Upper lobe of left lung (tissue), 6 donors: ENCODE measurements at regions not wholly inside any gene's neighbourhood (a gene's known extent, or its start where the extent isn't known, plus 50 kb on each side); places are given as distances from the start of the nearest gene placed in this dataset.

Experiments used
- ATAC-seq, 2 donors: fragments of 200-7000 bp; cut with Tn5 transposase; one replicate each; pipeline ENCODE4 v1.9.1; 2022; ENCODE audit warnings: mild to moderate bottlenecking in 2 of 2, moderate library complexity in 2 of 2; ENCODE audit not compliant: low FRiP score in 2 of 2
- DNase-seq, 2 donors: peaks; one replicate each; pipeline ENCODE4 v3.0.0-alpha.2; 2019 to 2020
- H3K27ac ChIP-seq, 4 donors: fragments of 200-600 bp; sonication (generic); one replicate each; pipeline ENCODE4 v1.5.1; 2016 to 2019
- H3K27me3 ChIP-seq, 4 donors: fragments of 200-600 bp; sonication (generic); one replicate each; pipeline ENCODE4 v1.5.1; 2017 to 2019
- H3K36me3 ChIP-seq, 4 donors: fragments of 200-600 bp; sonication (generic); one replicate each; pipeline ENCODE4 v1.5.1; 2016 to 2019
- H3K4me1 ChIP-seq, 4 donors: fragments of 200-600 bp; sonication (generic); one replicate each; pipeline ENCODE4 v1.5.1; 2018 to 2019
- H3K4me3 ChIP-seq, 4 donors: fragments of 200-600 bp; sonication (generic); one replicate each; pipeline ENCODE4 v1.5.1; 2017 to 2019; ENCODE audit warnings: mild to moderate bottlenecking in 2 of 4, moderate library complexity in 1 of 4
- H3K9me3 ChIP-seq, 4 donors: fragments of 200-600 bp; sonication (generic); one replicate each; pipeline ENCODE4 v1.5.1; 2018 to 2019
- CTCF ChIP-seq, 6 experiments: fragments of 450-650 bp in 4 of 6; fragments of 200-600 bp in 2 of 6; sonication (generic) in 2 of 6; IDR thresholded peaks; one replicate each; pipeline ENCODE4 v1.5.1; 2016 to 2019; ENCODE audit warnings: antibody characterized with exemption in 6 of 6
- EP300 ChIP-seq, 4 donors: sonication (generic); formaldehyde crosslinking; IDR thresholded peaks; one replicate each; pipeline ENCODE4 v1.5.1; 2017; ENCODE audit warnings: antibody characterized with exemption in 4 of 4, control low read depth in 2 of 4
- POLR2A ChIP-seq, 4 donors: fragments of 450-650 bp; IDR thresholded peaks; one replicate each; pipeline ENCODE4 v1.5.1; 2016 to 2017; ENCODE audit warnings: antibody characterized with exemption in 4 of 4, mild to moderate bottlenecking in 2 of 4
- POLR2AphosphoS5 ChIP-seq, 2 donors: sonication (generic); formaldehyde crosslinking; IDR thresholded peaks; one replicate each; pipeline ENCODE4 v1.5.1; 2017; ENCODE audit warnings: antibody characterized with exemption in 2 of 2
- WGBS, 2 donors: methylation state at CpG; one replicate each; pipeline ENCODE4 v1.1.5; 2017 to 2018; 5-methylcytosine and 5-hydroxymethylcytosine counted together
- donor health status: DM: no; HTN: no; CAD: no; lungs with moderate emphysema.
- donor health status: DM: no; HTN: yes; CAD: no; lungs with severe emphysema.

DNA sequence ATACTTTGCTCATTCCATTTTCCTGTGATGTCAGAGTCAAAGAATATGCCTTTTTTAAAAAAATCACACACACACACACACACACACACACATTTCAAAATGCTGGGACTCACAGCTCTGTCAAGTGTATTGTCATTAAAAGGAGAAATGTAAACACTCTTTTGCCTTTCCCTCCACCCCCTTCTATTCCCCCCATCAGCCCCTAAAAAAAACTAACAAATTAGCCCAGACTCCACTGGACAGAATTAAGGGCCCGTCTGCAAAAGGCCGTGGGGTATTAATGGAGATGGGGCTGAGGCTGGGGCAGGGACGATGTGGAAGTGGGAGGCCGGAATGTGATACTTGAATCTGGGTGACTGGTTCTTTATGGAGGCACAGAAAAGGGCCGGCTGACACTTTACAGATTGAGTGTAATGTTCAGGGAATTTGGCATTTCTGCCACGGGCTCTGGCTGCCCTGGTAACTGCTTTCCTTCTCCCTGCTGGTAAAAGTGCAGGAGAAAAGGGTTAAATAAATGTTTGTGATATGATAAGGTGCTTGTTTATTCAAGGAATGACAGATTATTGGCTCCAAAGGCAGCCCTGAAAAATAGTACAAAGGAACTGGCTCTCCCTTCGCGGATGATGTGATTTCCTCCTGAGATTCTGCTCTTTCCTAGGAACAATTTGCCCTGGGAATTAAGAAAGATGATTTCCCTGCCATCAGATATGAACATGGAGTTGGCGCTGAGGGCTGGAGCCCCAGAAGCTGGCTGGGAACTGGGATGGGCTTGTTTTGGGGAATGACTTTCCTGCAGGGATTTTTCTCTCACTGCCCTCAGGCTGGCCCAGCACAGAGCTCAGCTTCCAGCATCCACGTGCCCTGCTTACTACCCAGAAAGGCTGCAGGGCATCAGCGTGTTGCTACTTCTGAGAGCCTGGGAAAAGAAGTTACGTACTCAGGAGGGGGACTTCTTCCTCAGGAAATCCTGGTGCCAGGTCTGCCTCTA, 52.8 kb upstream of the CTAGE1 start:
- ATAC-seq: peak in 1 of 2 donors; percentile 37
- H3K36me3 ChIP-seq: no peaks in the 10 kb centered on the region
- H3K4me1 ChIP-seq: peaks cover 55 to 61% (median 58%) of the 10 kb centered on the region in 4 donors
- WGBS, 2 donors: 20 to 37% methylated on average over 11 to 12 of the region's 12 CpGs
- TF ChIP-seq CTCF (IDR thresholded peaks at IDR 0.05) (no peak), POLR2AphosphoS5 (IDR thresholded peaks at IDR 0.05) (peak; percentile 25 to 50), POLR2A (IDR thresholded peaks at IDR 0.05) (no peak), EP300 (IDR thresholded peaks at IDR 0.05) (peak in 2 of 4 donors; percentile 47 to 83)
- H3K4me3 ChIP-seq: no peak overlapping the region
- peak in 1 of 2 donors; percentile 27 for DNase-seq
- H3K9me3 ChIP-seq: no peaks in the 10 kb centered on the region
- peak overlapping the region; percentile 58 to 82 (median 74) for H3K27ac ChIP-seq
- H3K27me3 ChIP-seq: no peaks in the 10 kb centered on the region

DNA sequence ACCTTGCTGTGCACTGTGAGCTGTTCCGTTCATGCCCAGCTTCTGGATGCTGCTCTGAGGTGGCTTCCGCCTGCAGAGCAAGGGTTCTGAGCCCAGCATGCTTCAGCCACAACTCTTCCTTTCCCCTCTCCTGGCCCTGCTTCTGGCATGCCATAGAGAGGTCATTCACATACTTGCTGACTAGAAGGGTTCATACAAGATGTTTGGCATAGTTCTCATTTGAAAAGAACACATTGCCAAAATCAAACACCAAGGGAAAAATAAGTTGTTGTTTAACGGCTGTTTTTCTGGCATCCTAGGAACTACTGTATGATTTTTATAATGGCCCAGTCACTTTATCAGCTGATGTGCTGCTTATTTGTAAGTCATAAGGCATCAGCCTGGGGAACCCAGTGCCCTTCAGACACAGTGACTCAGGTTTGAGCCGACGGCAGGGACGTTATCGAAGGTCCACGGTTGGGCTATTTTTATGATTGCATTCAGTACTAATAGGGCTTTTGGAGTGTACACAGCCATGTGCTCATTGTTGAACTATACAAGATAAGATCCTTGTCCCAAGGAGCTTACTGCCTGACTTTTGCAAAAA, 53.9 kb upstream of the CTAGE1 start:
- Histone ChIP-seq H3K36me3 (no peaks in the 10 kb centered on the region), H3K4me3 (no peak overlapping the region), H3K9me3 (no peaks in the 10 kb centered on the region), H3K27ac (peak overlapping the region; percentile 58 to 82 (median 74)), H3K4me1 (peaks cover 44 to 50% (median 47%) of the 10 kb centered on the region in 4 donors), H3K27me3 (no peaks in the 10 kb centered on the region)
- peak in 1 of 2 donors; percentile 23 for TF ChIP-seq POLR2AphosphoS5 (IDR thresholded peaks at IDR 0.05)
- TF ChIP-seq CTCF (IDR thresholded peaks at IDR 0.05): no peak
- 50 to 57% methylated on average over 7 to 8 of the region's 8 CpGs for WGBS, 2 donors
- ATAC-seq (peak; percentile 67 to 72), DNase-seq (peak in 1 of 2 donors; percentile 31)

- no peak for TF ChIP-seq POLR2A (IDR thresholded peaks at IDR 0.05)
- TF ChIP-seq EP300 (IDR thresholded peaks at IDR 0.05): no peak
- TF ChIP-seq POLR2AphosphoS5 (IDR thresholded peaks at IDR 0.05): no peak
- TF ChIP-seq CTCF (IDR thresholded peaks at IDR 0.05): no peak
- Histone ChIP-seq H3K27me3 (no peaks in the 10 kb centered on the region), H3K36me3 (no peaks in the 10 kb centered on the region), H3K4me1 (peaks cover 35 to 37% (median 36%) of the 10 kb centered on the region in 4 donors), H3K27ac (peak overlapping the region in 1 of 4 donors; percentile 2), H3K9me3 (no peaks in the 10 kb centered on the region), H3K4me3 (no peak overlapping the region)
- DNase-seq (no peak), ATAC-seq (no peak)
- 84 to 88% methylated on average over 3 of the region's 3 CpGs for WGBS, 2 donors
Measured at GRCh38 chr18:22473366-22473765, 55.7 kb upstream of the CTAGE1 start.

DNA sequence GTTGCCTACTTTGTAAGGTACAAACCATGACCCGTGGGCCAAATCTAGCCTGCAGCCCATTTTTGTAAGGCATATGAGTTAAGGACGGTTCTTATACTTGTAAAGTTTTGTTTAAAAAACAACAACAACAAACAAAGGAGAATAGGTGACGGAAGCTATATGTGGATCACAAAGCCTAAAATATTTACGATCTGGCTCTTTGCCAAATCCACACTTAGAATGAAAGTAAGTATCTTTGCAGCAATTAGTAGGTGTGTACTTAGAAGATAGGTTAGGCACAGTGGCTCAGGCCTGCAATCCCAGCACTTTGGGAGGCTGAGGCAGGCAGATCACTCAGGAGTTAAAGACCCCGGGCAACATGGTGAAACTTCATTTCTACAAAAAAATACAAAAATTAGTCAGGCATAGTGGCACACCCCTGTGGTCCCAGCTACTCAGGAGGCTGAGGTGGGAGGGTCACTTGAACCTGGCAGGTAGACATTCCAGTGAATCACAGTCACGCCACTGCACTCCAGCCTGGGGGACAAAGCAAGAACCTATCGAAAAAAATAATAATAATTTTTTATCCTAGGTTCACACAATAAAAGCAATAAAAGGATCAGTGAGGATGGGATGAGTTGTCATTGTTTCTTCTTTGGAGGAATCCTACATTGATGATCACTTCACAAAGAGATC, 57.8 kb upstream of the CTAGE1 start:
- no peaks in the 10 kb centered on the region for H3K9me3 ChIP-seq
- peaks cover 17 to 21% (median 20%) of the 10 kb centered on the region in 4 donors for H3K4me1 ChIP-seq
- TF ChIP-seq POLR2A (IDR thresholded peaks at IDR 0.05) (no peak), POLR2AphosphoS5 (IDR thresholded peaks at IDR 0.05) (no peak)
- no peaks in the 10 kb centered on the region for H3K36me3 ChIP-seq
- DNase-seq (no peak), ATAC-seq (no peak)
- no peaks in the 10 kb centered on the region for H3K27me3 ChIP-seq
- no peak overlapping the region for H3K27ac ChIP-seq
- 88 to 92% methylated on average over 7 of the region's 7 CpGs for WGBS, 2 donors
- H3K4me3 ChIP-seq: no peak overlapping the region

GRCh38 chr18:22477222-22477621, 59.5 kb upstream of the CTAGE1 start:
- Histone ChIP-seq H3K9me3 (no peaks in the 10 kb centered on the region), H3K36me3 (no peaks in the 10 kb centered on the region), H3K4me3 (no peak overlapping the region), H3K4me1 (peaks cover under 1 to 5% (median 4%) of the 10 kb centered on the region in 4 donors), H3K27me3 (no peaks in the 10 kb centered on the region), H3K27ac (no peak overlapping the region)
- DNase-seq (no peak), ATAC-seq (peak in 1 of 2 donors; percentile 19)
- WGBS, 2 donors: 100% methylated on average over 1 of the region's 1 CpG; no CpG with 5 or more reads in 1 of the 2 donors
- TF ChIP-seq POLR2A (IDR thresholded peaks at IDR 0.05) (no peak), CTCF (IDR thresholded peaks at IDR 0.05) (no peak), POLR2AphosphoS5 (IDR thresholded peaks at IDR 0.05) (no peak), EP300 (IDR thresholded peaks at IDR 0.05) (no peak)
